Osteocyte (in vitro differentiated cells): ENCODE measurements at regions not wholly inside any gene's neighbourhood (a gene's known extent, or its start where the extent isn't known, plus 50 kb on each side); places are given as distances from the start of the nearest gene placed in this dataset.

Source experiments
- DNase-seq: peaks from one replicate; pipeline ENCODE4 v3.0.0; 2021; ENCODE audit warnings: mixed read lengths; ENCODE audit not compliant: unreplicated experiment; ENCODE audit errors: extremely low spot score
- H3K27ac Mint-ChIP-seq: one replicate; pipeline ENCODE4 v1.8.0; 2021; ENCODE audit warnings: mild to moderate bottlenecking, mixed read lengths; ENCODE audit not compliant: unreplicated experiment
- H3K27me3 Mint-ChIP-seq: one replicate; pipeline ENCODE4 v1.8.0; 2021; ENCODE audit warnings: mixed read lengths; ENCODE audit not compliant: unreplicated experiment
- H3K36me3 Mint-ChIP-seq: one replicate; pipeline ENCODE4 v1.8.0; 2021; ENCODE audit warnings: mixed read lengths; ENCODE audit not compliant: unreplicated experiment
- H3K4me1 Mint-ChIP-seq: one replicate; pipeline ENCODE4 v1.8.0; 2021; ENCODE audit warnings: mixed read lengths; ENCODE audit not compliant: unreplicated experiment
- H3K4me3 Mint-ChIP-seq: one replicate; pipeline ENCODE4 v1.8.0; 2021; ENCODE audit warnings: mild to moderate bottlenecking, moderate library complexity, mixed read lengths; ENCODE audit not compliant: unreplicated experiment
- H3K9me3 Mint-ChIP-seq: one replicate; pipeline ENCODE4 v1.8.0; 2021; ENCODE audit warnings: mixed read lengths; ENCODE audit not compliant: unreplicated experiment
- CTCF ChIP-seq: fragments of 200-600 bp; sonication (generic); IDR thresholded peaks from 2 replicates; pipeline ENCODE4 v1.5.0; 2021; ENCODE audit warnings: antibody characterized with exemption, mild to moderate bottlenecking, moderate library complexity

- H3K4me1 Mint-ChIP-seq = no peaks in the 10 kb centered on the region
- H3K36me3 Mint-ChIP-seq = no peaks in the 10 kb centered on the region
- peaks cover 21% of the 10 kb centered on the region for H3K9me3 Mint-ChIP-seq
Measured at GRCh38 chr10:128514536-128514935, 388.3 kb upstream of the MKI67 start.

GRCh38 chr10:128516180-128516579 lies 390.0 kb upstream of the MKI67 start:
- Mint-ChIP-seq H3K36me3 (no peaks in the 10 kb centered on the region), H3K4me3 (no peak overlapping the region), H3K9me3 (peaks cover 21% of the 10 kb centered on the region), H3K27me3 (no peaks in the 10 kb centered on the region), H3K4me1 (no peaks in the 10 kb centered on the region), H3K27ac (no peak overlapping the region)
- no peak for DNase-seq
- no peak for TF ChIP-seq CTCF

More at GRCh38 chr10:128514536-128514935, 388.3 kb upstream of the MKI67 start:
- Mint-ChIP-seq H3K27ac (no peak overlapping the region), H3K4me3 (no peak overlapping the region), H3K27me3 (no peaks in the 10 kb centered on the region)
- no peak for TF ChIP-seq CTCF
- DNase-seq = no peak

DNA sequence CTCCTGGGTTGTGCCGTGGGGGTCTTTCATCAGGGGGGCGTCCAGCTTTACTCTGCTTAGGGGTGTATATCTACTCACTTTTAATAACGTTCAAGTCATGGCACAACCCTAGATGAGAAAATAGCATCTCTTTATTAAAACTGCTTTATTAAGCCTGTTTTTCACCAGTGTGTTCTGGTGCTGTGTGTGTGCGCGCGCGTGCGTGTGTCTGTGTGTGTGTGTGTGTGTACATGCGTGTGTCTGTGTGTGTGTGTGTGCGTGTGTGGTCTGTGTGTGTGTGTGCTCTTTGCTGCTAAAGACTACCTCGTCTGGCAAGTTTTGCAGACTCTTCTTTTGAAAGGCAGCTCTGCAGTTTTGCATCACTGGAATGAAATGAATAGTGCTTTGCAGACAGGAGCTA lies 390.9 kb upstream of the MKI67 start:
- no peak overlapping the region for H3K4me3 Mint-ChIP-seq
- H3K27me3 Mint-ChIP-seq = no peaks in the 10 kb centered on the region
- H3K27ac Mint-ChIP-seq = no peak overlapping the region
- TF ChIP-seq CTCF = no peak
- H3K36me3 Mint-ChIP-seq = no peaks in the 10 kb centered on the region
- peaks cover 21% of the 10 kb centered on the region for H3K9me3 Mint-ChIP-seq
- DNase-seq = no peak
- no peaks in the 10 kb centered on the region for H3K4me1 Mint-ChIP-seq

DNA sequence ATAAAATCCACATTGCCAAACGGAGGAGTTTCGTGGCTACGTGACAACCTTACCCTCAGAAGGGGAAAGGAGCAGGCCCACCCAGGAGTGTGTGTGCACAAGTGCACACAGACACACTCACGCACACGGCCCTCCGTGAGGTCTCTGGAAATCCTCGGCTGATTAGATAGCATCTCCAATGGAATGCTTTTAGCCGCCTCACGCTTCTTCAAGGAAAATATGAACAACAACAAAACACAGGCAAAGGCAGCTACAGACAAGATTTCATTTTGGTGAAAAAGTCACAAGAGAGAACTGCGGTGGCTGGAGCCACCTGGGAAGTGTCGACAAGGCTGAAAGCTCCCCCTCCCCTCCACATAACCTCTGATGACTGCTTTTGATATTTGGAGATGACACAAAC lies 391.8 kb upstream of the MKI67 start:
- H3K4me3 Mint-ChIP-seq = no peak overlapping the region
- TF ChIP-seq CTCF = no peak
- no peaks in the 10 kb centered on the region for H3K36me3 Mint-ChIP-seq
- no peaks in the 10 kb centered on the region for H3K27me3 Mint-ChIP-seq
- peaks cover 21% of the 10 kb centered on the region for H3K9me3 Mint-ChIP-seq
- no peak for DNase-seq
- H3K27ac Mint-ChIP-seq = no peak overlapping the region
- H3K4me1 Mint-ChIP-seq = no peaks in the 10 kb centered on the region

DNA sequence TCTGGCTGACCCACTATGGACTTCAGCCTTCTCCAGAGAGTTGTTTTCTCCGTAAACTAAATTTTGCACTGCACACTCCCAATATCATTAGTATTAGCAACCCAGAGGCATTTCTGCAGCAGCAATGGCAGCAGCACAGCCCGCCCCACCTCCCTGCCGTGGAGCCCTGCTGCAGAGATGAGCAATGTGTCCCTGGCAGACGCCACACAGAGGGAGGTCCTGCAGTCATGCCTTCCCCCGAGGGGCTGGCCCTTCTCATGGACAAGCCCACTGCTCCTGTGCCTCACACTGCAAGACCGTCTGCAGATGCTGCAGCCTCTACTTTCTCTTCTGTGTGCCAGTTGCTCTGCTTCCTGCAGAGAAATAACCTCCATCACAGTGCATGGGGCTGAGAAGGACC lies 393.4 kb upstream of the MKI67 start:
- peaks cover 15% of the 10 kb centered on the region for H3K9me3 Mint-ChIP-seq
- H3K36me3 Mint-ChIP-seq = no peaks in the 10 kb centered on the region
- no peaks in the 10 kb centered on the region for H3K4me1 Mint-ChIP-seq
- no peaks in the 10 kb centered on the region for H3K27me3 Mint-ChIP-seq
- no peak overlapping the region for H3K27ac Mint-ChIP-seq
- no peak for DNase-seq
- no peak overlapping the region for H3K4me3 Mint-ChIP-seq
- no peak for TF ChIP-seq CTCF
